ENCODE measurements at regions not wholly inside any gene's neighbourhood (a gene's known extent, or its start where the extent isn't known, plus 50 kb on each side); places are given as distances from the start of the nearest gene placed in this dataset.
A peak's percentile ranks its signal among the peaks of the same experiment; 100 is the strongest.

GRCh38 chr1:234973426-234974250, 155.0 kb downstream of the TOMM20 start:
- DNase-seq (ENCODE audit: low spot score), result no peak

- no peak for DNase-seq (ENCODE audit: low spot score)
Measured at GRCh38 chr1:234972411-234973191, 156.0 kb downstream of the TOMM20 start.

- DNase-seq (ENCODE audit: low spot score), result no peak
Measured at GRCh38 chr1:234971586-234972297, 156.9 kb downstream of the TOMM20 start.

- peak; percentile 86 for DNase-seq (ENCODE audit: low spot score)
Measured at GRCh38 chr1:234970731-234971476, 157.7 kb downstream of the TOMM20 start.

GRCh38 chr1:234970401-234970730, 158.3 kb downstream of the TOMM20 start:
- DNase-seq (ENCODE audit: low spot score), result peak; percentile 42

GRCh38 chr1:234969581-234970400, 158.8 kb downstream of the TOMM20 start:
- no peak for DNase-seq (ENCODE audit: low spot score)

- DNase-seq (ENCODE audit: low spot score), result no peak
Measured at GRCh38 chr1:234969011-234969441, 159.6 kb downstream of the TOMM20 start.

GRCh38 chr1:234968451-234968850, 160.2 kb downstream of the TOMM20 start:
- DNase-seq (ENCODE audit: low spot score), result no peak

- DNase-seq (ENCODE audit: low spot score), result no peak
Measured at GRCh38 chr1:234967121-234967520, 161.5 kb downstream of the TOMM20 start.

GRCh38 chr1:234965111-234965510, 163.5 kb downstream of the TOMM20 start:
- no peak for DNase-seq (ENCODE audit: low spot score)

GRCh38 chr1:234963904-234964702, 164.5 kb downstream of the TOMM20 start:
- DNase-seq (ENCODE audit: low spot score), result no peak

GRCh38 chr1:234963180-234963903, 165.3 kb downstream of the TOMM20 start:
- peak; percentile 83 for DNase-seq (ENCODE audit: low spot score)

GRCh38 chr1:234962340-234962989, 166.2 kb downstream of the TOMM20 start:
- DNase-seq (ENCODE audit: low spot score), result peak; percentile 91

- DNase-seq (ENCODE audit: low spot score), result peak; percentile 69
Measured at GRCh38 chr1:234961456-234962339, 166.9 kb downstream of the TOMM20 start.

GRCh38 chr1:234960722-234961455, 167.7 kb downstream of the TOMM20 start:
- DNase-seq (ENCODE audit: low spot score), result no peak

GRCh38 chr1:234958706-234959657, 169.7 kb downstream of the TOMM20 start:
- DNase-seq (ENCODE audit: low spot score), result no peak
